ENCODE measurements at regions not wholly inside any gene's neighbourhood (a gene's known extent, or its start where the extent isn't known, plus 50 kb on each side); places are given as distances from the start of the nearest gene placed in this dataset.

GRCh38 chr2:15748736-15749323 is 157.2 kb downstream of the DDX1 start:
- Histone ChIP-seq H3K27ac (no peak overlapping the region), H3K36me3 (no peaks in the 10 kb centered on the region), H3K4me3 (no peak overlapping the region), H3K4me1 (peaks cover 0 to 26% (median 0%) of the 10 kb centered on the region in 4 donors), H3K27me3 (no peaks in the 10 kb centered on the region), H3K9me3 (no peaks in the 10 kb centered on the region)
- TF ChIP-seq POLR2A (IDR thresholded peaks at IDR 0.05), result no peak
- TF ChIP-seq, protein P1, sequence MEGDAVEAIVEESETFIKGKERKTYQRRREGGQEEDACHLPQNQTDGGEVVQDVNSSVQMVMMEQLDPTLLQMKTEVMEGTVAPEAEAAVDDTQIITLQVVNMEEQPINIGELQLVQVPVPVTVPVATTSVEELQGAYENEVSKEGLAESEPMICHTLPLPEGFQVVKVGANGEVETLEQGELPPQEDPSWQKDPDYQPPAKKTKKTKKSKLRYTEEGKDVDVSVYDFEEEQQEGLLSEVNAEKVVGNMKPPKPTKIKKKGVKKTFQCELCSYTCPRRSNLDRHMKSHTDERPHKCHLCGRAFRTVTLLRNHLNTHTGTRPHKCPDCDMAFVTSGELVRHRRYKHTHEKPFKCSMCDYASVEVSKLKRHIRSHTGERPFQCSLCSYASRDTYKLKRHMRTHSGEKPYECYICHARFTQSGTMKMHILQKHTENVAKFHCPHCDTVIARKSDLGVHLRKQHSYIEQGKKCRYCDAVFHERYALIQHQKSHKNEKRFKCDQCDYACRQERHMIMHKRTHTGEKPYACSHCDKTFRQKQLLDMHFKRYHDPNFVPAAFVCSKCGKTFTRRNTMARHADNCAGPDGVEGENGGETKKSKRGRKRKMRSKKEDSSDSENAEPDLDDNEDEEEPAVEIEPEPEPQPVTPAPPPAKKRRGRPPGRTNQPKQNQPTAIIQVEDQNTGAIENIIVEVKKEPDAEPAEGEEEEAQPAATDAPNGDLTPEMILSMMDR (IDR thresholded peaks at IDR 0.05), result peak in 2 of 6 experiments; percentile 17 to 35
- DNase-seq, result peak in 1 of 3 donors; percentile 48

- H3K27ac ChIP-seq, result no peak overlapping the region
- H3K27me3 ChIP-seq, result no peaks in the 10 kb centered on the region
- H3K4me1 ChIP-seq, result peaks cover 0 to 24% (median 0%) of the 10 kb centered on the region in 4 donors
- TF ChIP-seq, protein P1 (IDR thresholded peaks at IDR 0.05), result no peak
- no peak for TF ChIP-seq POLR2A (IDR thresholded peaks at IDR 0.05)
- DNase-seq, result peak in 1 of 3 donors; percentile 17
- no peaks in the 10 kb centered on the region for H3K36me3 ChIP-seq
- no peak overlapping the region for H3K4me3 ChIP-seq
- H3K9me3 ChIP-seq, result no peaks in the 10 kb centered on the region
These were observed 158.1 kb downstream of the DDX1 start for GRCh38 chr2:15749460-15750432.

GRCh38 chr2:15750433-15750814 is 158.8 kb downstream of the DDX1 start:
- TF ChIP-seq POLR2A (IDR thresholded peaks at IDR 0.05), result no peak
- TF ChIP-seq, protein P1 (IDR thresholded peaks at IDR 0.05), result no peak
- H3K27me3 ChIP-seq, result no peaks in the 10 kb centered on the region
- no peak overlapping the region for H3K4me3 ChIP-seq
- peaks cover 0 to 20% (median 0%) of the 10 kb centered on the region in 4 donors for H3K4me1 ChIP-seq
- no peak for DNase-seq
- no peaks in the 10 kb centered on the region for H3K36me3 ChIP-seq
- H3K27ac ChIP-seq, result no peak overlapping the region
- H3K9me3 ChIP-seq, result no peaks in the 10 kb centered on the region

DNA sequence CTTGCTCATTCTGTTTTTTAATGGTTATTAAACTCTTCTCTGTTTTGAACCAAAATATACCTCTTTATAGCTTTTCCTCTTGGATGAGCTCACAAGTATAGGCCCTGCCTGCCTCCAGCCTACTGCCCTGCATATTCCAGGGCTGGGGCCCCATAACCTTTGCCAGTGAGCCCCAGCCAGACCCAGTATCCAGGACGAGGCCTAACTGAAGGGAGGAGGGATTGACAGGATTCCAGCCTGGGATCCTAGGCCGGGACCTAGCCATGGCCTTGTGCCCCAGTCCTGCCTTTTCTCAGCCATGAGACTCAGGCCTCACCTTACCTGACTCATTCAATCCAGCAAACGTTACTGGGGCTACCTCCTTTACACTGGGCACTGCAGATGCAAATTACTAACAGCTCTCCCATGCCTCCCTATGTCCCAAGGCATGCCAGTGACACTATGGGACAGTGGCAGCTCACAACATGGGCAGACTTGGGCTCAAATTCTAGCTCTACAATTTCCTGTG is 159.2 kb downstream of the DDX1 start:
- H3K4me3 ChIP-seq, result no peak overlapping the region
- TF ChIP-seq POLR2A (IDR thresholded peaks at IDR 0.05), result no peak
- TF ChIP-seq, protein P1 (IDR thresholded peaks at IDR 0.05), result no peak
- no peak overlapping the region for H3K27ac ChIP-seq

DNA sequence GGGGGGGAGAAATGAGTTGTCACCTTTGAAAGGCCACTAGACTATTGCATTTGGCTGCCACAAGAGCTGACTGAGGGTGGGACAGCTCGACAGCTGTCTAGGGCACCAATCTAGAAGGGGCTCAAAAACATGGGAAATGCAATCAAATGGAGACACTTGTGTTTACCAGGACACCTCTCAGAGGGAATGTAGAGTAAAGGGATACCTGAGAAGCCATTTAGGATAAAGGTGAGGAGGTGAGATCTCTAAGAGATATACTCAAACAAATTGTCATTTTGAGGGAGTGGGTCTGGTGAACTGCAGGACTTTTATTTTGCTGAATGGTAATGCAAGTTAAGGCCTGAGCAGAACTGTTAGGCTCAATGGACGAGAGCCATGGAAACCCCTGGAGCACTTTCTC is 159.8 kb downstream of the DDX1 start:
- TF ChIP-seq, protein P1 (IDR thresholded peaks at IDR 0.05), result no peak
- TF ChIP-seq POLR2A (IDR thresholded peaks at IDR 0.05), result no peak
- Histone ChIP-seq H3K27me3 (no peaks in the 10 kb centered on the region), H3K4me3 (no peak overlapping the region), H3K36me3 (no peaks in the 10 kb centered on the region), H3K27ac (no peak overlapping the region), H3K4me1 (peaks cover 0 to 12% (median 0%) of the 10 kb centered on the region in 4 donors), H3K9me3 (no peaks in the 10 kb centered on the region)
- DNase-seq, result peak in 1 of 3 donors; percentile 3

More for the DNA sequence above, 159.2 kb downstream of the DDX1 start:
- peak in 1 of 3 donors; percentile 11 for DNase-seq
- no peaks in the 10 kb centered on the region for H3K27me3 ChIP-seq
- H3K36me3 ChIP-seq, result no peaks in the 10 kb centered on the region
- H3K4me1 ChIP-seq, result peaks cover 0 to 16% (median 0%) of the 10 kb centered on the region in 4 donors
- H3K9me3 ChIP-seq, result no peaks in the 10 kb centered on the region

Data from Peyer's patch (tissue), 4 donors.